ENCODE measurements at regions not wholly inside any gene's neighbourhood (a gene's known extent, or its start where the extent isn't known, plus 50 kb on each side); places are given as distances from the start of the nearest gene placed in this dataset.

DNA sequence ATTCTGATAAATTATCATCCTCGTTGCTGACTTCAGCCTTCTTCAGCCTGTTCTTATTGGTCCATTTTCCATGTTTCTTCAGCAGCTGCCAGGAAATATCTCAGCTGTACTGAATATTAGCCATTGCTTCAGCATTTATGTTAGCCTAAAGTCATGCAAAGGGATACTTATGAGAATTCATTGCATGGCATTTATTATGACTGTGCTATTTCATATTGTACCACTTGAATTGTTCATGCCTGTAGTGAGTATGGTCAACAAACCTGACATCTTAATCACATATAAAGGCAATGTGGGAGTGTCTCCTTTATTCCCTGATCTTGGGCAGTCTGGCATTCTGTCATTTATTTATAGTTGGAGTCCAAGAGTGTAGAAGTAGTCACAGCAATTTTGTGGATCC is 193.4 kb upstream of the SLC35B3 start (continued):
- TF ChIP-seq, protein P1, sequence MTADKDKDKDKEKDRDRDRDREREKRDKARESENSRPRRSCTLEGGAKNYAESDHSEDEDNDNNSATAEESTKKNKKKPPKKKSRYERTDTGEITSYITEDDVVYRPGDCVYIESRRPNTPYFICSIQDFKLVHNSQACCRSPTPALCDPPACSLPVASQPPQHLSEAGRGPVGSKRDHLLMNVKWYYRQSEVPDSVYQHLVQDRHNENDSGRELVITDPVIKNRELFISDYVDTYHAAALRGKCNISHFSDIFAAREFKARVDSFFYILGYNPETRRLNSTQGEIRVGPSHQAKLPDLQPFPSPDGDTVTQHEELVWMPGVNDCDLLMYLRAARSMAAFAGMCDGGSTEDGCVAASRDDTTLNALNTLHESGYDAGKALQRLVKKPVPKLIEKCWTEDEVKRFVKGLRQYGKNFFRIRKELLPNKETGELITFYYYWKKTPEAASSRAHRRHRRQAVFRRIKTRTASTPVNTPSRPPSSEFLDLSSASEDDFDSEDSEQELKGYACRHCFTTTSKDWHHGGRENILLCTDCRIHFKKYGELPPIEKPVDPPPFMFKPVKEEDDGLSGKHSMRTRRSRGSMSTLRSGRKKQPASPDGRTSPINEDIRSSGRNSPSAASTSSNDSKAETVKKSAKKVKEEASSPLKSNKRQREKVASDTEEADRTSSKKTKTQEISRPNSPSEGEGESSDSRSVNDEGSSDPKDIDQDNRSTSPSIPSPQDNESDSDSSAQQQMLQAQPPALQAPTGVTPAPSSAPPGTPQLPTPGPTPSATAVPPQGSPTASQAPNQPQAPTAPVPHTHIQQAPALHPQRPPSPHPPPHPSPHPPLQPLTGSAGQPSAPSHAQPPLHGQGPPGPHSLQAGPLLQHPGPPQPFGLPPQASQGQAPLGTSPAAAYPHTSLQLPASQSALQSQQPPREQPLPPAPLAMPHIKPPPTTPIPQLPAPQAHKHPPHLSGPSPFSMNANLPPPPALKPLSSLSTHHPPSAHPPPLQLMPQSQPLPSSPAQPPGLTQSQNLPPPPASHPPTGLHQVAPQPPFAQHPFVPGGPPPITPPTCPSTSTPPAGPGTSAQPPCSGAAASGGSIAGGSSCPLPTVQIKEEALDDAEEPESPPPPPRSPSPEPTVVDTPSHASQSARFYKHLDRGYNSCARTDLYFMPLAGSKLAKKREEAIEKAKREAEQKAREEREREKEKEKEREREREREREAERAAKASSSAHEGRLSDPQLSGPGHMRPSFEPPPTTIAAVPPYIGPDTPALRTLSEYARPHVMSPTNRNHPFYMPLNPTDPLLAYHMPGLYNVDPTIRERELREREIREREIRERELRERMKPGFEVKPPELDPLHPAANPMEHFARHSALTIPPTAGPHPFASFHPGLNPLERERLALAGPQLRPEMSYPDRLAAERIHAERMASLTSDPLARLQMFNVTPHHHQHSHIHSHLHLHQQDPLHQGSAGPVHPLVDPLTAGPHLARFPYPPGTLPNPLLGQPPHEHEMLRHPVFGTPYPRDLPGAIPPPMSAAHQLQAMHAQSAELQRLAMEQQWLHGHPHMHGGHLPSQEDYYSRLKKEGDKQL (CRISPR knock-in tag; IDR thresholded peaks at IDR 0.05; ENCODE audit: low read depth) = no peak
- no peak for TF ChIP-seq ZNF567 (CRISPR knock-in tag; IDR thresholded peaks at IDR 0.05; ENCODE audit: borderline replicate concordance)
- TF ChIP-seq DNMT1 (CRISPR knock-in tag; IDR thresholded peaks at IDR 0.05) = no peak

DNA sequence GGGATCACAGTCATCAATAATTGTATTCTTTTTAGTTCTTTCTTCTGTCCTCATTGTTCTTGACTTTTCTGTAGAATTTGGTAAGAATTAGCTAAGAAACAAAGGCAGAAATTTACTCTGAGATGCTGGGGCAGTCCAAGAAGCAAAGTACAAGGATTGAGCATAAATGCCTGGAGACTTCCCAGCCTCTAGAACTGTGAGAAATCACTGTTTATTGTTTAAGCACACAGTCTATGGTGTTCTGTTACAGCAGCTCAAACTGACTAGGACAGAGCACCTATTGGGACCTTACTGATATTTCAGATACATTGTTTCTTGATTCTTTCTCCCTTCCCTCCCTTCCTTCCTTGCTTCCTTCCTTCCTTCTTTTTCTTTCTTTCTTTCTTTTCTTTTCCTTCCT is 192.7 kb upstream of the SLC35B3 start:
- ChIA-PET POLR2A (no interaction called here), CTCF (ENCODE audit: low intra/inter-chr PET ratio, low total read pairs) (no interaction called here)
- no peak overlapping the region for H3K27ac ChIP-seq (ENCODE audit: extremely low read length, insufficient read depth, low read length)
- no peak overlapping the region for H3K4me3 ChIP-seq (replicated peaks in 1 of 3; ENCODE audit: insufficient read depth in 1 of 3, low read depth in 2 of 3, low read length in 3 of 3)
- H2AFZ ChIP-seq (ENCODE audit: low read length) = no peak overlapping the region
- H4K20me1 ChIP-seq (ENCODE audit: insufficient read depth, low read length) = no peaks in the 10 kb centered on the region
- no peak for ATAC-seq
- no peaks in the 10 kb centered on the region for H3K27me3 ChIP-seq (ENCODE audit: control insufficient read depth in 1 of 2, insufficient read depth in 2 of 2, low read length in 2 of 2)
- no peak for TF ChIP-seq ZNF264 (CRISPR knock-in tag; IDR thresholded peaks at IDR 0.05)
- H3K9me3 ChIP-seq (ENCODE audit: low read length) = peaks cover 44% of the 10 kb centered on the region
- H3K4me1 ChIP-seq (ENCODE audit: insufficient read depth, low read length) = no peaks in the 10 kb centered on the region
- intact Hi-C loops (cut with micrococcal nuclease; ENCODE audit: unreplicated experiment) (no loop called here), in situ Hi-C loops (cut with HindIII; ENCODE audit: extremely low pct_ligation_motif_present, low pct_unique_long_range_greater_than_20kb) (no loop called here)
- no TSS peak for BruUV-seq (replicated peaks)
- no peak overlapping the region for H3K9ac ChIP-seq (ENCODE audit: insufficient read depth, low read depth, low read length)
- H3K79me2 ChIP-seq (ENCODE audit: insufficient read depth, low read length) = no peaks in the 10 kb centered on the region
- no peak for FAIRE-seq
- no peak for DNase-seq (ENCODE audit: low spot score)
- H3K36me3 ChIP-seq (replicated peaks in 1 of 2; ENCODE audit: control insufficient read depth in 1 of 2, insufficient read depth in 2 of 2, low read length in 2 of 2) = no peaks in the 10 kb centered on the region
- no peak overlapping the region for H3K4me2 ChIP-seq (ENCODE audit: low read depth, low read length)

Data from HepG2 (cell line).